ENCODE measurements at regions not wholly inside any gene's neighbourhood (a gene's known extent, or its start where the extent isn't known, plus 50 kb on each side); places are given as distances from the start of the nearest gene placed in this dataset.

DNA sequence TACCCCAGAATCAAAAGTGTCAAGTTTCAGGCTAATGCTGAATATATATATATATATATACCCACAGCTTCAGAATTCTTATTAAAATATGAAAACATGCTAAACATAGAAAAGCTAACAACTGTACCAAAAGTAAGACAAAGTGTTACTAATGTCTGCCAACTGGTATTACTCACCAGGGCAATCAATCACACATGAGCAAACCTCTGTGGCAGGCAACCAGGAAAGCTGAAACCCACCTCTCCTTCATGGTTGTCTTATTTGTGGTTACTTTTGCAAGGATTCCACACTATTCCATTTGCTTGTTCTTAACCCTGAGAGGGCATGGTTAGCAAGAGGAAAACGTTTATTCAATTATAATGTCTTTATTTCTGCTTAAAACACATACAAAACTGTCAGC lies 512.3 kb upstream of the MDFIC2 start:
- DNase-seq (no peak), ATAC-seq (no peak)
- H3K9me3 Mint-ChIP-seq (ENCODE audit: low read depth) = no peaks in the 10 kb centered on the region
- H3K4me1 Mint-ChIP-seq = no peaks in the 10 kb centered on the region
- no peak overlapping the region for H3K4me3 Mint-ChIP-seq
- peaks cover 8% of the 10 kb centered on the region for H3K27me3 Mint-ChIP-seq
- H3K27ac Mint-ChIP-seq = no peak overlapping the region
- CTCF ChIA-PET = no interaction called here
- H3K36me3 Mint-ChIP-seq = no peaks in the 10 kb centered on the region

DNA sequence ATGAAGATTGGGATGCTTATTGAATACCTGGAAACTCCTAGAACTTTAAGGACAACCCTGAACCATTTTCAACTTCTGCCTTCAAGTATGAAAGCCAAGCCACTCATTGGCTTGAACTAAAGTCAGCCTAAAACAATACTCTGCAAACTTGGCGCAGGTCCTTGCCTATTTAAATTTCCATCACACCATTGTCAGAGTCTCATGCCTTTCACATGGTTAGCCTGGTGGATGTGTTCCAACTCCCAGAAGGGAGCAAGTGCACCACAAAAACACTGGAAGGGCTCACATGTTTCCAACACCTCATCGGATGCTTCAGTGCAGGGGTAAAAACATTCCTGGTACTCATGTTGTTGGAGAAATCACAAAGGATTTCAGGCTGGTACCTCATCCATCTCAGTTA lies 511.6 kb upstream of the MDFIC2 start:
- CTCF ChIA-PET = no interaction called here
- Mint-ChIP-seq H3K4me1 (no peaks in the 10 kb centered on the region), H3K36me3 (no peaks in the 10 kb centered on the region), H3K4me3 (no peak overlapping the region), H3K27me3 (peaks cover 8% of the 10 kb centered on the region), H3K9me3 (ENCODE audit: low read depth) (no peaks in the 10 kb centered on the region), H3K27ac (no peak overlapping the region)
- ATAC-seq (no peak), DNase-seq (no peak)

DNA sequence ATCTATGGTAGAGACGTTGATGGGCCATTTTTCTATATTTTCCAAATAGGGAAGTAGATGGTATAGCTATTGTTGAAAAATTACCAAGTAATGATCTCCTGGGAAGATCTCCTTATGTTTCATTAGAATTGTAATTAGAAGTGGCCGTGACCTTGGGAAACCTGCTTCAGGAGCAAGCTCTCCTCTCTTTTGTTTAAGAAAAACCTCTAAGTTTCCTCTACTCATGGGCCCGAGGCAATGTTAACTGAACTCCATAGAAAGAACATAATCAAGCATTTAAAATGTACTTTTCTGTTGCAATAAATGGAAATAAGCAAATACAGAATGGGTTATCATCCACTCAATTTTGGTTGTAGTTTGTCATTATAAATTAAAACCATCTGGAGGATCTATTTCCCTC lies 511.2 kb upstream of the MDFIC2 start:
- Mint-ChIP-seq H3K4me1 (no peaks in the 10 kb centered on the region), H3K27me3 (peaks cover 10% of the 10 kb centered on the region), H3K4me3 (no peak overlapping the region), H3K9me3 (ENCODE audit: low read depth) (no peaks in the 10 kb centered on the region), H3K27ac (no peak overlapping the region), H3K36me3 (no peaks in the 10 kb centered on the region)
- DNase-seq (no peak), ATAC-seq (no peak)
- CTCF ChIA-PET = no interaction called here

DNA sequence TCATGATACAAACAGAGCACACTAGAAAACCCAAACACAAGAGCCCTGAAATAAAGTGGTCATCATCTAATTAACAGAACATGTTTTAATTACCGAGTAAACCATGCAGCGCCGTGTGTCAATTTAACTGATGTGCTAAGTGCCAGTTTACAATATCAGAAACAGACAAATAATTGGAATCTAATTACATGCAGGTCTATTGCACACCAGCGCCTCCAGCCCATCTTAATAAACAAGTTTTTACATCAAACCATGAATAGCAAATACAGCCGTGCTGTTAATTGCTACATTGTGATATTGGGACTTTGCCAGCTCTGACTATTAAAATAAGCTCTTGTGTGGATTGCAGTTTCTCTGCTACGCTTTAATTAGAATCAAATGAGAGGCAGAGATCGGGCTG lies 510.2 kb upstream of the MDFIC2 start:
- CTCF ChIA-PET = no interaction called here

DNA sequence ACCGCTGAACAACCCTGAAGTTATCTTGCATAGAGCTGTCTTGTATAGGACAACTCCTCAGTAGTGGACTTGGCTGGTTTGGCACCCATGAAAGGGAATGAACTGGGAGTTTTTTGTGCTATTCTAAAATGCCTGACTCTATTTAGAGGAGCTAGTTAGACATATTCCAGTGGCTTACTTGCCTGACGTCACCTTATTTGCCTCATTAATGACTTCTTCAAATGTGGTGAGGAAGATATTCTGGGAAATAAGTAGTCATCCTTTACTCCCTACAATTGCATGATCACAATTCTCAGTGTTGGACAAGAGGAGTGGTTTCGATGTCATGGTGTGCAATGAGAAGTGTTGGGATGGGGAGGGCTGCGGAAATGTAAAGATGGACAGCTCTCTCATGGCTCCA lies 509.2 kb upstream of the MDFIC2 start:
- Mint-ChIP-seq H3K27ac (no peak overlapping the region), H3K4me1 (no peaks in the 10 kb centered on the region), H3K4me3 (no peak overlapping the region), H3K27me3 (peaks cover 4% of the 10 kb centered on the region), H3K9me3 (ENCODE audit: low read depth) (no peaks in the 10 kb centered on the region), H3K36me3 (no peaks in the 10 kb centered on the region)
- DNase-seq (no peak), ATAC-seq (no peak)
- CTCF ChIA-PET = no interaction called here

More for the DNA sequence above, 510.2 kb upstream of the MDFIC2 start:
- Mint-ChIP-seq H3K27me3 (peaks cover 4% of the 10 kb centered on the region), H3K36me3 (no peaks in the 10 kb centered on the region), H3K9me3 (ENCODE audit: low read depth) (no peaks in the 10 kb centered on the region), H3K27ac (no peak overlapping the region), H3K4me1 (no peaks in the 10 kb centered on the region), H3K4me3 (no peak overlapping the region)
- DNase-seq (no peak), ATAC-seq (no peak)

DNA sequence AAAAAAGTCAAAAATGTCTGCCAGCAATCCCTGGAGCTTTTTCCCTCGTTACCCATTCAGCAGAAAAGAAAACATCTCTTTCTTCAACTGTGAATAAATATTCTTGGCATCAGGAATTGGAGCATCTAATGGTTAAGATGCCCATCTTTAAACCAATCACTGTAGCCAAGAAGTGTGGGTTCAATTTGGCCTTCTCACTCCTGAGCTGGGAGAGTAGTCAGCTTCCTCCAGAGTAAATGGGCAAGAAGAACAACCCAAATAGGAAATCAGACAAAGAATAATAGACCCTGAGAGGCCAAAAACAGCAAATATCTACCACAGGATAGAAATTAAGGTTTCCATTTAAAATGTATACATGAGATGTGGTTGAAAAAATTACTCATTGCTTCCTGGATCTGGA lies 508.0 kb upstream of the MDFIC2 start:
- no peak overlapping the region for H3K27ac Mint-ChIP-seq
- H3K9me3 Mint-ChIP-seq (ENCODE audit: low read depth) = no peaks in the 10 kb centered on the region
- H3K4me3 Mint-ChIP-seq = no peak overlapping the region
- CTCF ChIA-PET = no interaction called here
- ATAC-seq (no peak), DNase-seq (no peak)
- H3K36me3 Mint-ChIP-seq = no peaks in the 10 kb centered on the region
- no peaks in the 10 kb centered on the region for H3K4me1 Mint-ChIP-seq
- peaks cover 4% of the 10 kb centered on the region for H3K27me3 Mint-ChIP-seq

DNA sequence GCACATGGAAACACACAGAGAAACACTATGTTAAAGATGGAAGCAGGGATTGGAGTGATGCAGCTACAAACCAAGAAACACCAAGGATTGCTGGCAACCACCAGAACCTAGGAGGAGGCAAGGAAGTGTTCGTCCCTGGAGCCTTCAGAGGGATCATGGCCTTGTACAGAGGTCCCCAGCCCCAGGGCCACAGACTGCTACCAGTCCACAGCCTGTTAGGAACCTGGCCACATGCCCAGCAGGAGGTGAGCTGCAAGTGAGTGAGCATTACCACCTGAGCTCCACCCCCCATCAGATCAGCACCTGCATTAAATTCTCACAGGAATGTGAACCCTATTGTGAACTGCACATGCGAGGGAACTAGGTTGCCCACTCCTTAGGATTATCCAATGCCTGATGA lies 505.7 kb upstream of the MDFIC2 start:
- H3K9me3 Mint-ChIP-seq (ENCODE audit: low read depth) = no peaks in the 10 kb centered on the region
- ATAC-seq (no peak), DNase-seq (no peak)
- H3K27me3 Mint-ChIP-seq = peaks cover 4% of the 10 kb centered on the region
- H3K4me1 Mint-ChIP-seq = no peaks in the 10 kb centered on the region
- no peaks in the 10 kb centered on the region for H3K36me3 Mint-ChIP-seq
- CTCF ChIA-PET = no interaction called here
- no peak overlapping the region for H3K4me3 Mint-ChIP-seq
- no peak overlapping the region for H3K27ac Mint-ChIP-seq

DNA sequence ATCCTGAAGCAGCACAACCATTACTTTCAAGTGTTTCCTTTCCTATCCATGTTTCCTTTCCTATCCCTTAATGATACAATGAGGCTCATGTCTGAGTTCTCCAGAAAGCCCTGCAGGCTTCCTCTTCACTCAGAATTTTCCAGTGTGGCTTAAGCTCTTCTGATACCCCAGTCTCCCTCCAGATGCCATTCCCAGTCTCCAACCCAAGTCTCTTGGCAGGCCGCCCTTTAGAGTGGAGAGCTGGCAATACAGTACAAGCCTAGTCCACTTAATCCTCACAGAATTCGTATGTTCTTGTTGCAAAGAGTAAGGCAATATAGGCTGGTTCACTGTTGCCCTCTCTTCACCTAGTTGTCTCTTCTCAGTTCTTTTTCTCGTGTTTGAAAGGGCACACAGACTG lies 503.9 kb upstream of the MDFIC2 start:
- Mint-ChIP-seq H3K9me3 (ENCODE audit: low read depth) (no peaks in the 10 kb centered on the region), H3K4me3 (no peak overlapping the region), H3K27me3 (peaks cover 4% of the 10 kb centered on the region), H3K36me3 (no peaks in the 10 kb centered on the region), H3K27ac (no peak overlapping the region), H3K4me1 (no peaks in the 10 kb centered on the region)
- DNase-seq = no peak
- no peak for ATAC-seq
- CTCF ChIA-PET = no interaction called here

DNA sequence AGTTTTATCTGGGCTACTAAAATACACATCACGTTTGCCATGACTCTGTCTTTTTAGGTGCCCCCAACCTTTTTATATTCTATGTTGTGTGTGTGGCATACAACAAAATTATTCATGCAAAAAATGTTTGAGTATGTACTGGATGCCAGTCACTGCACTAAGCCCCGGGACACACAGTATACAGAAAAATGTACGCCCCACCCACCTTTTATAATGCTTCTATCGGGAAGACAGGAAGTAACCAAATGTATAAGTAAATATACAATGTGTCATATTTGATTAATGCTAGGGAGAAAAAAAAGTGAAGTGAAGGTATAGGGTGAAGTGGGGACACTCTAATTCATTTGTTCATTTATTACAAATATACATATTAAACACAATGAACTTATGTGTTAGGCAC lies 503.4 kb upstream of the MDFIC2 start:
- Mint-ChIP-seq H3K36me3 (no peaks in the 10 kb centered on the region), H3K9me3 (ENCODE audit: low read depth) (no peaks in the 10 kb centered on the region), H3K27ac (no peak overlapping the region), H3K27me3 (peaks cover 4% of the 10 kb centered on the region), H3K4me1 (no peaks in the 10 kb centered on the region), H3K4me3 (no peak overlapping the region)
- CTCF ChIA-PET = no interaction called here
- ATAC-seq = no peak
- DNase-seq = no peak

DNA sequence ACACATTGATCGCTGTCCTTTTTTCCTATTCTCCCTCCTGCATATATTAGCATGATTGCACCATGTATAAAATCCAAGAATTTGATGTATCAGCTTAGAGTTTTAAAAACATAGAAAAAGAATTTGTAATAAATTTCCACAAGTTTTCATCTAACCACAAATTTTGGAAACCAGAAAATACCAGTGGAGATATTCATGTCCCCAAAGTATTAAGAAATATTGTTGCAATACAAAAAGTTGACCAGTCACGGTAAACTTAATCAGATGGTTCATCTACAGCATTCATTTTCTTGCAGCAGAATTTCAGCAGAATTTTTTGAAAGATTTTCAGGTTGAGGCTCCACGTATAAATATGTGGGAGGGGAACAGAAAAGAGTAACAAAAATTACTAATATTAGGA lies 500.9 kb upstream of the MDFIC2 start:
- Mint-ChIP-seq H3K9me3 (ENCODE audit: low read depth) (no peaks in the 10 kb centered on the region), H3K36me3 (no peaks in the 10 kb centered on the region), H3K4me3 (no peak overlapping the region), H3K27ac (no peak overlapping the region), H3K27me3 (peaks cover 2% of the 10 kb centered on the region), H3K4me1 (no peaks in the 10 kb centered on the region)
- ATAC-seq (no peak), DNase-seq (no peak)
- CTCF ChIA-PET = no interaction called here

DNA sequence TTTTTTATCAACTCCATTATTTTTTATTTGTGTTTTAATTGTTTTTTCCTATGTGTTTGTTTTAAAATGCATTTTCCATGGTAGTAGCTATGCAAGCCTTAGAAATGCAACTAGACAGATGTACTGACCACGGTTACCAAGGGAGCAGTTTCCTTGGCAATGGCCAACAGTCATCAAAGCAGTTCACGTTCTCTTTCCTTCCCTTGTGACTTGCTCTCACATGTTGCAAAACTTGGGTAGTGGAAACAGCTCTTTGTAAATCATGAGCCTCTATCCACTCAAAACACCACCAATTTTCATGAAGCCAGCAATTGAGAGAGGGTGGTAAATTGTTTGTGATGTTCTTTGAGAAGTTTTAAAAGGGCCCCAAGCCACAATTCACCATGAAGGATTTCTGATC lies 499.4 kb upstream of the MDFIC2 start:
- CTCF ChIA-PET = no interaction called here
- Mint-ChIP-seq H3K4me1 (no peaks in the 10 kb centered on the region), H3K27ac (no peak overlapping the region), H3K36me3 (no peaks in the 10 kb centered on the region), H3K4me3 (no peak overlapping the region), H3K9me3 (ENCODE audit: low read depth) (no peaks in the 10 kb centered on the region), H3K27me3 (peaks cover 2% of the 10 kb centered on the region)
- no peak for DNase-seq
- ATAC-seq = no peak

DNA sequence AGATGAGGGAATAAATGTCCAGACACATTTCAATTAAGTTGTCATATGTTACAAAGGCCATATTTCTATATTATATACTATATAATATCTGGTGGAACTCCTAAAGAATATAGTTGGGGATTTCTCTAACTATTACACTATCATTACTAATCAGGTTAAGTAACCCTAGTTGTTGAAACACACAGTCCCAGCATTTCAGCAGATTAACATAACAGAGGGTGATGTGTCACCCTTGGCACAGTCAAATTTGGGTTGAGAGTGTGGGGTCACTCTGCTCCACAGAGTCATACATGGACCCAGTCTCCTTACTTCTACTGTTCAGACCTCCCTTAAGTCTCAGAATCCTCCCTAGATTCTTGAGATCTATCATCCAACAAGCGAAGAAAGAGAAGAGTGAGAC lies 496.4 kb upstream of the MDFIC2 start:
- H3K4me3 Mint-ChIP-seq = no peak overlapping the region
- CTCF ChIA-PET = no interaction called here
- H3K9me3 Mint-ChIP-seq (ENCODE audit: low read depth) = no peaks in the 10 kb centered on the region
- ATAC-seq (no peak), DNase-seq (no peak)
- H3K4me1 Mint-ChIP-seq = no peaks in the 10 kb centered on the region
- no peak overlapping the region for H3K27ac Mint-ChIP-seq
- peaks cover 7% of the 10 kb centered on the region for H3K27me3 Mint-ChIP-seq
- H3K36me3 Mint-ChIP-seq = no peaks in the 10 kb centered on the region

DNA sequence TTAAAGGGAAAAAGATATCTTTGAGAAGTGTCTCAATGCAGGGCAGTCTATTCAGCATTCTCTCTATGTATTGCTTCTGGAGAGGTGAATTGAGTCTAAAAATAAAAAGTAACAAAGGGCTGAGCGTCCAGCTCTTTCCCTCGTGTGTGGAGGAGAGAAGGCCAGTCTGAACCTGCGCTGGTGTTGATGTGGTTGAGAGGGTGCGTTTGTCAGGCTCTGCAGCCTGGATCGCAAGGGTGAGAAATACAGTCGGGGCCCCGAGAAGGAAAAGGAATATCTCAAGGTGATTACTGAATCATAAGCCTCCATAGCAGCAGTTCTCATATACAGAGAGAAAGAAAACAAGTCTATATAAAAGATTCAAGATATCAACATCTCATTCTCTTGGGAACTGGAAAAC lies 494.1 kb upstream of the MDFIC2 start:
- ATAC-seq = no peak
- Mint-ChIP-seq H3K4me3 (no peak overlapping the region), H3K4me1 (no peaks in the 10 kb centered on the region), H3K9me3 (ENCODE audit: low read depth) (no peaks in the 10 kb centered on the region), H3K27ac (no peak overlapping the region), H3K27me3 (peaks cover 16% of the 10 kb centered on the region), H3K36me3 (no peaks in the 10 kb centered on the region)
- CTCF ChIA-PET = no interaction called here
- DNase-seq = no peak

DNA sequence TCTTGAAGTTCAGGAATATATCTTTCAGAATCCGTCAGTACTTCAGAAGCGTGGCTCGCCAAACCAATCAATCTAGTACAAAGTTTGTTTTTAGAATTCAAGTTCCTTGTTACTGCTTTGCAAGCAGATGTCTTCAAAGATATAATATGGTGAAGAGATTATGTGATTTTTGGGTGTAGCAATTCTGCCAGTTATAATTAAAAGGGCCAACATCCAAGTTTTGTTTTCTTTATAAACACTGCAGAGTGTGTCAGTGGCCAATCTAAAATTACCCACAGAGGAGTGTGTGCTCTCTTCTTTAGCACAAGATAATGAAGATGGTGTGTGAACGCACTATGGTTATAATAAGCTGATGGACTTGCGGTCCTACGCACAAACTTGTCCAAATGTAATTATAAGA lies 493.6 kb upstream of the MDFIC2 start:
- DNase-seq (no peak), ATAC-seq (no peak)
- H3K4me3 Mint-ChIP-seq = no peak overlapping the region
- H3K36me3 Mint-ChIP-seq = no peaks in the 10 kb centered on the region
- CTCF ChIA-PET = no interaction called here
- H3K27ac Mint-ChIP-seq = no peak overlapping the region
- H3K9me3 Mint-ChIP-seq (ENCODE audit: low read depth) = no peaks in the 10 kb centered on the region
- peaks cover 19% of the 10 kb centered on the region for H3K27me3 Mint-ChIP-seq
- no peaks in the 10 kb centered on the region for H3K4me1 Mint-ChIP-seq

DNA sequence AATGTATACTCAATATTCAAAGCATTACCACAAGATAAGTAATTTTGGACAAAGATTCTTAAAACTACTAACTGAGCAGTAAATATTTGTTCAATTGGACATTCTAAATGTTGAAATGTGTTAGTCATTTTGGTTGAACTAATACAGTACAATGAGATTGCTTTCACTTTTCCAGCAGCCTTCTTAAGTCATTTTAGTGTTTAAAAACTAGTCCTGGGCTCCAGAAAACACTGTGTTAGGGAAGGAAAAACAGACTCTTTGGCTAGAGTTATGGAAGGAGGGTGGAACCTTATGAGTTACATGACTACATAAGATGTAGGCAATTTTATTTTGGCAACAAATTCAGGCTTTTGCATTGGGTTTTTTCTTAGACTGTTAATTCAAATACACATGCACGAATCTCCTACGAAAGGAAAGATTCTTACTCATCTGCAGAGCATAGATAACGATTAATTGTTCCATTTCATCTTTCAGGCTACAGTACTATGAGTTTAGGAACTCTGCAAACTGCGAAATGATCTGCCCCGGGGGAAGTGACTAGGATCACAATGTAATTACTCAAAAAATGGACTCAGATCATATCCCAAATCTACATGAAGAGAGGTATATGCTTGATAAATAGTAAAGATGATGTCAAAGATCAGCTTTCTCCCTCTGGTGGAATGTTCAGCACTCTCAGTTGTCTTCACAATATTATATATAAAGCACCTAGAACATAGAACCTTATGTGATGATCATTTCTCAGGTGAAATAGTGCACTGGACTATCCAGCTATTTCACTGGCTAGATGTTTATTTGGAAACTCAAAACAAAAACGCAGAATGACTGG lies 492.8 kb upstream of the MDFIC2 start:
- H3K4me1 Mint-ChIP-seq = no peaks in the 10 kb centered on the region
- peaks cover 21% of the 10 kb centered on the region for H3K27me3 Mint-ChIP-seq
- H3K36me3 Mint-ChIP-seq = no peaks in the 10 kb centered on the region
- DNase-seq = no peak
- CTCF ChIA-PET = no interaction called here
- H3K4me3 Mint-ChIP-seq = no peak overlapping the region
- ATAC-seq = no peak
- no peaks in the 10 kb centered on the region for H3K9me3 Mint-ChIP-seq (ENCODE audit: low read depth)
- H3K27ac Mint-ChIP-seq = no peak overlapping the region
